GM21390 (cell line): ENCODE measurements at regions not wholly inside any gene's neighbourhood (a gene's known extent, or its start where the extent isn't known, plus 50 kb on each side); places are given as distances from the start of the nearest gene placed in this dataset.
"Not testable (repeated sequence)": the region's sequence is repeated elsewhere in the genome, so short reads cannot be mapped to it uniquely, and the experiment has no call there.

Experiments used
- ATAC-seq: cut with Tn5 transposase; IDR thresholded peaks from one replicate; pipeline ENCODE4 v1.9.1; 2021; ENCODE audit not compliant: unreplicated experiment

DNA sequence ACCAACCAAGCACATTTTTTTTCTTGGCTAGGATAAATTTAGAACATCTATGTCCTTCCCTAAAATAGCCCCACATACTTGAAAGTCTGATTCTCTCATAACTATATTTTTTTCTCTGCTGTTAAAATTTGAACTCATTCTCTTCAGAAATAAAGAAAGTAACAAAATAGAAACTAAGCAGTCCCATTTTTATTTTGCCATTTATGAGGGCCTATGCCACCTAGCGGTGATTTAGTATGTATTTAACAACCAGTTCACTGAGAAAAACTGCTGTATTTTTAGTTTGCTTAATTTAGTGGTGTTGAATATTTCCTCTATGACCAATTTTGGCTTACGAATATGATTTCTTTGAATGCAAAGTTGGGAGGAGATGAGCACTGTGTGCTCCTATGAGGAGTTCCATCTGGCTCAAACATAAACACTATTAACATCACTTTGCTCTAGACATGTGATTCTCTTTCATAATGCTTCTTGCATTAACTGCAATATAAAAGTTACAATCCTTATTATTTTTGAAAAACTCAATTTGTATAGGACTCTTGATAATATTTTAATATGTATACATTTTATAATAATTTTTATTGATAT, 116.6 kb downstream of the SYT15B start:
- ATAC-seq, result not testable (repeated sequence)

- ATAC-seq, result not testable (repeated sequence)
These were observed 103.5 kb upstream of the AGAP9 start for GRCh38 chr10:47626975-47627374.

- not testable (repeated sequence) for ATAC-seq
These were observed 99.3 kb upstream of the AGAP9 start for GRCh38 chr10:47622719-47623118.

DNA sequence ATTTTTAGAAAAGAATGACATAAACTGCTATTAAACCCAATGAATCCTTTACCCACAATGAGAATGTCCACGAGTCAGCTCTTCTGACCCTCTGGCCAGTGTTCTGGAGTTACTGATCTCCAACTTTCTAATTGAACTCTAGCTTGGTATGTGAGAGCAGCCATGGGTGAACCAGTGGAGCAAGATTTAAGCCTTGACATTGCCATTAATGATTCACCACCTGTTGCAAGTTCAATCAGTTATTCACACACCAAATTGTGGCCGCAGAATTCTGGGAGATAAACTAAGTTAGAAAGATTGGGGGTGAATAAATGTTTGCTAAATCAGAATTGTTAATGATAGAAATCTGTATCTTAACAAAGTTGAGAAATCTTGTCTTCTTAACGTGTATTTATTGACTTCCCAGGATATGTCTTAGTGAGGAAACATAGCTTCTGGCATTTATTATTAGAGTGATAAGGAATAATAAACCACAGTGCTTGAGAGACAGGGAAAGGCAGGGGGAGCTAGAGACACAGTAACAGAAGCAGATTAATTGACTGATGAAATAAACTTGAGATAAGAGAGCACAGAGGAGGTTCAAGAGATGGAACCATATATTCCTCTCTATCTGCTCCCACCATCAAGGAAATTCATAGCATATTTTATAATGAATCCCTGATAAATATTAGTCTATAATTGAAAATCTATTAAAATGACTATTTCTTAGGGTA, 96.0 kb upstream of the AGAP9 start:
- ATAC-seq, result not testable (repeated sequence)

- not testable (repeated sequence) for ATAC-seq
These were observed 85.9 kb upstream of the AGAP9 start for GRCh38 chr10:47609311-47609710.

GRCh38 chr10:47605791-47606773, 82.6 kb upstream of the AGAP9 start:
- ATAC-seq, result not testable (repeated sequence)

DNA sequence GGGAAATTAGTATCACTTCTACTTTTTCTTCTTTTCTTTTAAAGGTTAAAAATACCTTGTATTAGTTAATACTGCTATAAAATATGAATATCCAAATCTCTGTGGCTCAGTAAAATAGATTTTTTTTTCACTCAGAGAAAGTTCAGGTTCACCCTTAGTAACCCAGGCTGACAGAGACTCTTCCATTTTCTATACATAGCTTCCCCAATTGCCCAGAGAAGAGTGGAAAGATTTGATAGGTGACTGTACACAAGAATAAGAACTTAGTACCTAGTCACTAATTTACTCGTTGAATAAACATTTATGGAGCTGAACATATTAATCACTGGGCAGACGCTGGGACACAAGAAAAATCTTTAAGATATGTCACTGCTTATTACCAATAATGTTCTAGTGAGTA, 77.2 kb upstream of the AGAP9 start:
- ATAC-seq, result not testable (repeated sequence)

- not testable (repeated sequence) for ATAC-seq
These were observed 76.7 kb upstream of the AGAP9 start for GRCh38 chr10:47600127-47600526.

DNA sequence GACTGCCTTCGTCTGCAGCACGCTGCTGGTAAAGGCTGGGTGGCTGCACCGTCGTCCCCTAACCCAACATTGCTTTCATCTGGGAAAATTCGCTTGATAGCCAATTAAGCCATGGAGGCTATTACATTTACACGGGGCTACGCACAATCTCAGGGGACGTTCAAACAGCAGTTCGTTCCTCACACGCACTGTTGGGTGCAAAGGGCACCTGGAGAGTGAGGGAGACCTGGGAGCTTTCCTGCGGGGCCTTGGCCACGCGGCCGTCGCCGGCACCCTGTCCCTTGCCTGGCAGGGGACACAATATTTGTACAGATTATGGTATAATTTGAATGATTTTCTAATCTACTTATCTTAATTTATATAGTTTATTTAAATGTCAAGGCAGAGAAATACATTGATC, 76.2 kb upstream of the AGAP9 start:
- not testable (repeated sequence) for ATAC-seq

GRCh38 chr10:47593805-47594204, 70.4 kb upstream of the AGAP9 start:
- ATAC-seq, result not testable (repeated sequence)

GRCh38 chr10:47593129-47593528, 69.7 kb upstream of the AGAP9 start:
- ATAC-seq, result not testable (repeated sequence)

GRCh38 chr10:47590956-47591355, 67.5 kb upstream of the AGAP9 start:
- ATAC-seq, result not testable (repeated sequence)

- ATAC-seq, result not testable (repeated sequence)
These were observed 67.1 kb upstream of the AGAP9 start for GRCh38 chr10:47590534-47590933.

DNA sequence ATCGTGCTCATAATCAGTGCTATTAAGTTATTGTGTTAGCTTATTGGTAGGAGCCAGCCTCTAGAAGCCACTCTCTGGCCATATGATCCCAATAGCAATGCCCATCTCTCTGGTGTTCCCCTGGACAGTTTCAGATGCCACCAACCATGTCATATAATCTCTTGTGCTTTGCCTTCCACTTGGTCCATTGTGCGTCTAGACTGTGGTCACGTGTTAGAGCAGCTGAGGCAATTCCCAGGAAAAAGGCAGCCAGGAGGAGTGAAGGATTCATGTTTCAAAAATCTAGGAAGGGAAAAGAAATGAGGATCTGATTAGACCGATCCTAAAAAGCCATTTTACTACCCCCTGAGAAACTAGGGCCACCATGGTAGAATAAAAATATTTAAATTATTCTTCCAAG, 58.6 kb upstream of the AGAP9 start:
- ATAC-seq, result not testable (repeated sequence)

- not testable (repeated sequence) for ATAC-seq
These were observed 56.6 kb upstream of the AGAP9 start for GRCh38 chr10:47580063-47580462.

DNA sequence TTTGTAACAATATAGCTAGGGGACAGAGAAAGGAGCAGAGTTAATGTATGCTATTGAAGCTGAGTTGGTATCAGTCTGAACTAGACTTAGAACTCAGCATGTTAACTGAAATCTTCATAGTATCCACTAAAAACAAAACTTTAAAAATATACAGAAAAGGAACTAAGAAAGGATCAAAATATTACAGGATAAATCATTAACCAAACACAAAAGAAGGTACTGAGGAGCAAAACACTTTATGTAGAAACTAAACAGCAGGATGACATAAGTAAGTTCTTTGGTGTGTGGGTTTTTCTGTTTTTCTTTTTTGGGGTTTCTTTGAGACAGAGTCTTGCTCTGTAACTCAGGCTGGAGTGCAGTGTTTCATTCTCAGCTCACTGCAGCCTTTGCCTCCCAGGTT, 55.1 kb upstream of the AGAP9 start:
- peak; percentile 100 for ATAC-seq
